ENCODE measurements at regions not wholly inside any gene's neighbourhood (a gene's known extent, or its start where the extent isn't known, plus 50 kb on each side); places are given as distances from the start of the nearest gene placed in this dataset.
"Not testable (repeated sequence)": the region's sequence is repeated elsewhere in the genome, so short reads cannot be mapped to it uniquely, and the experiment has no call there.

DNA sequence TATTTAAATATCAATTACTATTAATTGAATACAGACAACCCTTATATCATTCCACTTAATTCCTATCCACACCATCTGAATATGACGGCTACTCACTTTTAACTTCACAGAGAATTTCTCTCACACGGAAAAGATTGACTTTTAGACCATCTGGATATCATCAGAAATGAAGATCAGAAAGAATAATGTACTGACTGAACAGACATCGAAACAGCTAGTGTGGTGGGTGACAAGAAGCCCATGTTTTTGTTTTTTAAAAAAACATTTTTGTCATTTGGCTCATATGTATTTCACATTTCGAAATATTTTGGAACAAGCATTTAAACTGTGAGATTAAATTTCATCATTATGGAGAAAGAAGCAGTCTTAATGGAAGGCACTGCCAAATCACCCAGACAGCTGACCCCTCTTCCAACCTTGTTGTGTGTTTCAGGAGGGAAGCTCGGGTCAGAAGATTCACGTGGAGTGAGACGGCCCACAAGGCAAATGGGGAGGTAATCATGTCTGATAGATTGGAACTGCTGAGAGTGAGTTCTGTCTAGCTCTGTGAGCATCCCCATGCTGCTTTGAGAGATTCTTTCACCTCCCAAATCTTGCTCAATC lies 204.2 kb upstream of the RASGEF1B start:
- H3K79me1 ChIP-seq (replicated peaks; ENCODE audit: low read length, poor library complexity, severe bottlenecking) = no peaks in the 10 kb centered on the region
- WGBS = 90% methylated on average over 3 of the region's 7 CpGs
- no peak overlapping the region for H4K91ac ChIP-seq (ENCODE audit: low read length)
- H4K8ac ChIP-seq (ENCODE audit: low read length) = no peak overlapping the region
- H3K9ac ChIP-seq (ENCODE audit: low read length) = no peak overlapping the region
- no peak overlapping the region for H3K14ac ChIP-seq (ENCODE audit: low read length in 2 of 2)
- H3K4me1 ChIP-seq (ENCODE audit: control insufficient read depth, insufficient read depth, low read depth, low read length) = no peaks in the 10 kb centered on the region
- peaks cover 0 to 3% of the 10 kb centered on the region in 2 experiments for H3K27me3 ChIP-seq (ENCODE audit: control insufficient read depth in 1 of 2, insufficient read depth in 1 of 2, low read length in 2 of 2)
- no peak overlapping the region for H2BK5ac ChIP-seq (ENCODE audit: low read depth, low read length, poor library complexity, severe bottlenecking)
- H2BK120ac ChIP-seq (ENCODE audit: low read depth, low read length) = no peak overlapping the region
- H3K18ac ChIP-seq (ENCODE audit: low read depth in 1 of 2, low read length in 2 of 2) = no peak overlapping the region
- H3K9me3 ChIP-seq (ENCODE audit: control insufficient read depth, low read length) = no peaks in the 10 kb centered on the region
- H3K27ac ChIP-seq (ENCODE audit: low read length, poor library complexity, severe bottlenecking) = no peak overlapping the region
- no peak overlapping the region for H3K4me2 ChIP-seq (ENCODE audit: low read length, poor library complexity, severe bottlenecking)
- no peak overlapping the region for H2BK12ac ChIP-seq (ENCODE audit: low read length in 2 of 2)
- H2AFZ ChIP-seq (ENCODE audit: low read depth, low read length) = no peak overlapping the region
- no peaks in the 10 kb centered on the region for H3K36me3 ChIP-seq (ENCODE audit: control insufficient read depth in 1 of 2, insufficient read depth in 2 of 2, low read depth in 1 of 2, low read length in 2 of 2)
- no peak for DNase-seq
- H2BK15ac ChIP-seq (ENCODE audit: low read depth, poor library complexity, severe bottlenecking) = no peak overlapping the region
- H3K4ac ChIP-seq (ENCODE audit: low read depth in 1 of 2, low read length in 2 of 2) = no peak overlapping the region
- no peak overlapping the region for H3K23ac ChIP-seq (ENCODE audit: low read length in 2 of 2)
- H3K4me3 ChIP-seq (ENCODE audit: insufficient read depth in 1 of 2, low read depth in 1 of 2, low read length in 2 of 2) = no peak overlapping the region
- no peak overlapping the region for H2AK5ac ChIP-seq (ENCODE audit: low read length, severe bottlenecking)

DNA sequence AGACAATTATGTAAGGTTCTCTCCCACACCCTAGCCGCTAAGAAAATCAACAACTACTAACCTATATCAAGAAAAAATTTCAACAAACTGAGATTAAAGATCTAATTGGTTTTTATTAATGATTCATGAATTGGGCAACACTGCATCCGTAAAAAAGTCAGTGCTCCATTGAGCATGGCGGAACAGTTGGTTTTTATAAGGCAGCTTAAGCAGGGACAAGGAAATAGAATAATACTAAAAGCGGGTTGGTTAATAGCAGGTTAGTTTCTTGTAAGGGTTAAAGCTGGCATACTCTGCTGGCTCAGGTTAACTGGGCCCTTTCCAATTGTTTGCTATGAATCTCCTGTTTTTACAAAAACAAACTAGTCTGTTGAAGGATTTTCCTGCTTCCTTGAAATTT lies 202.3 kb upstream of the RASGEF1B start:
- Histone ChIP-seq H3K27ac (ENCODE audit: low read length, poor library complexity, severe bottlenecking) (no peak overlapping the region), H4K91ac (ENCODE audit: low read length) (no peak overlapping the region), H2BK120ac (ENCODE audit: low read depth, low read length) (no peak overlapping the region), H2BK15ac (ENCODE audit: low read depth, poor library complexity, severe bottlenecking) (no peak overlapping the region), H3K18ac (ENCODE audit: low read depth in 1 of 2, low read length in 2 of 2) (no peak overlapping the region), H3K4me1 (ENCODE audit: control insufficient read depth, insufficient read depth, low read depth, low read length) (no peaks in the 10 kb centered on the region), H3K36me3 (ENCODE audit: control insufficient read depth in 1 of 2, insufficient read depth in 2 of 2, low read depth in 1 of 2, low read length in 2 of 2) (no peaks in the 10 kb centered on the region), H3K9ac (ENCODE audit: low read length) (no peak overlapping the region), H3K79me1 (replicated peaks; ENCODE audit: low read length, poor library complexity, severe bottlenecking) (no peaks in the 10 kb centered on the region), H3K4me2 (ENCODE audit: low read length, poor library complexity, severe bottlenecking) (no peak overlapping the region), H2BK12ac (ENCODE audit: low read length in 2 of 2) (no peak overlapping the region), H3K9me3 (ENCODE audit: control insufficient read depth, low read length) (no peaks in the 10 kb centered on the region), H4K8ac (ENCODE audit: low read length) (no peak overlapping the region), H3K23ac (ENCODE audit: low read length in 2 of 2) (no peak overlapping the region), H2AK5ac (ENCODE audit: low read length, severe bottlenecking) (no peak overlapping the region), H3K27me3 (ENCODE audit: control insufficient read depth in 1 of 2, insufficient read depth in 1 of 2, low read length in 2 of 2) (peaks cover 0 to 3% of the 10 kb centered on the region in 2 experiments), H3K14ac (ENCODE audit: low read length in 2 of 2) (no peak overlapping the region), H2AFZ (ENCODE audit: low read depth, low read length) (no peak overlapping the region), H3K4ac (ENCODE audit: low read depth in 1 of 2, low read length in 2 of 2) (no peak overlapping the region), H2BK5ac (ENCODE audit: low read depth, low read length, poor library complexity, severe bottlenecking) (no peak overlapping the region), H3K4me3 (ENCODE audit: insufficient read depth in 1 of 2, low read depth in 1 of 2, low read length in 2 of 2) (no peak overlapping the region)
- WGBS = 54% methylated on average over 4 of the region's 4 CpGs
- DNase-seq = no peak

- H2AFZ ChIP-seq (ENCODE audit: low read depth, low read length); H2BK15ac ChIP-seq (ENCODE audit: low read depth, poor library complexity, severe bottlenecking); H3K36me3 ChIP-seq (ENCODE audit: control insufficient read depth in 1 of 2, insufficient read depth in 2 of 2, low read depth in 1 of 2, low read length in 2 of 2); H4K8ac ChIP-seq (ENCODE audit: low read length); H3K4me3 ChIP-seq (ENCODE audit: insufficient read depth in 1 of 2, low read depth in 1 of 2, low read length in 2 of 2); H3K4me2 ChIP-seq (ENCODE audit: low read length, poor library complexity, severe bottlenecking); H2AK5ac ChIP-seq (ENCODE audit: low read length, severe bottlenecking); H3K9me3 ChIP-seq (ENCODE audit: control insufficient read depth, low read length); H4K91ac ChIP-seq (ENCODE audit: low read length); H3K18ac ChIP-seq (ENCODE audit: low read depth in 1 of 2, low read length in 2 of 2); H3K79me1 ChIP-seq (replicated peaks; ENCODE audit: low read length, poor library complexity, severe bottlenecking); H2BK120ac ChIP-seq (ENCODE audit: low read depth, low read length); H3K23ac ChIP-seq (ENCODE audit: low read length in 2 of 2); H2BK5ac ChIP-seq (ENCODE audit: low read depth, low read length, poor library complexity, severe bottlenecking); DNase-seq; H3K27me3 ChIP-seq (ENCODE audit: control insufficient read depth in 1 of 2, insufficient read depth in 1 of 2, low read length in 2 of 2); H3K4me1 ChIP-seq (ENCODE audit: control insufficient read depth, insufficient read depth, low read depth, low read length); H3K14ac ChIP-seq (ENCODE audit: low read length in 2 of 2); H2BK12ac ChIP-seq (ENCODE audit: low read length in 2 of 2); H3K4ac ChIP-seq (ENCODE audit: low read depth in 1 of 2, low read length in 2 of 2); H3K27ac ChIP-seq (ENCODE audit: low read length, poor library complexity, severe bottlenecking); H3K9ac ChIP-seq (ENCODE audit: low read length): not testable (repeated sequence)
- 94% methylated on average over 5 of the region's 7 CpGs for WGBS
Measured at GRCh38 chr4:81668328-81668727, 196.6 kb upstream of the RASGEF1B start.

- H3K4me3 ChIP-seq (ENCODE audit: insufficient read depth in 1 of 2, low read depth in 1 of 2, low read length in 2 of 2) = no peak overlapping the region
- no peaks in the 10 kb centered on the region for H3K9me3 ChIP-seq (ENCODE audit: control insufficient read depth, low read length)
- H3K4me1 ChIP-seq (ENCODE audit: control insufficient read depth, insufficient read depth, low read depth, low read length) = no peaks in the 10 kb centered on the region
- DNase-seq = no peak
- no peak overlapping the region for H2AFZ ChIP-seq (ENCODE audit: low read depth, low read length)
- no peak overlapping the region for H2BK12ac ChIP-seq (ENCODE audit: low read length in 2 of 2)
- no peak overlapping the region for H3K18ac ChIP-seq (ENCODE audit: low read depth in 1 of 2, low read length in 2 of 2)
- no peak overlapping the region for H2BK15ac ChIP-seq (ENCODE audit: low read depth, poor library complexity, severe bottlenecking)
- no peak overlapping the region for H3K27ac ChIP-seq (ENCODE audit: low read length, poor library complexity, severe bottlenecking)
- H2BK5ac ChIP-seq (ENCODE audit: low read depth, low read length, poor library complexity, severe bottlenecking) = no peak overlapping the region
- H4K8ac ChIP-seq (ENCODE audit: low read length) = no peak overlapping the region
- H4K91ac ChIP-seq (ENCODE audit: low read length) = no peak overlapping the region
- H3K9ac ChIP-seq (ENCODE audit: low read length) = no peak overlapping the region
- WGBS = 88% methylated on average over 1 of the region's 2 CpGs
- no peak overlapping the region for H3K4me2 ChIP-seq (ENCODE audit: low read length, poor library complexity, severe bottlenecking)
- no peak overlapping the region for H3K23ac ChIP-seq (ENCODE audit: low read length in 2 of 2)
- H3K4ac ChIP-seq (ENCODE audit: low read depth in 1 of 2, low read length in 2 of 2) = no peak overlapping the region
- no peak overlapping the region for H3K14ac ChIP-seq (ENCODE audit: low read length in 2 of 2)
- H2AK5ac ChIP-seq (ENCODE audit: low read length, severe bottlenecking) = no peak overlapping the region
- H3K36me3 ChIP-seq (ENCODE audit: control insufficient read depth in 1 of 2, insufficient read depth in 2 of 2, low read depth in 1 of 2, low read length in 2 of 2) = no peaks in the 10 kb centered on the region
- H2BK120ac ChIP-seq (ENCODE audit: low read depth, low read length) = no peak overlapping the region
- H3K27me3 ChIP-seq (ENCODE audit: control insufficient read depth in 1 of 2, insufficient read depth in 1 of 2, low read length in 2 of 2) = no peaks in the 10 kb centered on the region
- no peaks in the 10 kb centered on the region for H3K79me1 ChIP-seq (replicated peaks; ENCODE audit: low read length, poor library complexity, severe bottlenecking)
Measured at GRCh38 chr4:81667539-81667938, 195.8 kb upstream of the RASGEF1B start.

Measured in mesenchymal stem cell (in vitro differentiated cells and primary cell).